Liver (tissue), 8 donors: ENCODE measurements at regions not wholly inside any gene's neighbourhood (a gene's known extent, or its start where the extent isn't known, plus 50 kb on each side); places are given as distances from the start of the nearest gene placed in this dataset.

ENCODE experiments used
- DNase-seq: peaks from one replicate; pipeline ENCODE4 v3.0.0-alpha.2; 2017; ENCODE audit warnings: low spot score
- H3K27ac ChIP-seq, 2 donors: one replicate each; pipeline ENCODE4 v1.7.0; 2013; ENCODE audit warnings: inconsistent platforms in 2 of 2, low read length in 2 of 2, control low read depth in 1 of 2, low read depth in 1 of 2, mild to moderate bottlenecking in 1 of 2
- H3K27me3 ChIP-seq, 4 donors: one replicate each; pipeline versions ENCODE4 v1.6.1 to v1.7.0; 2013; ENCODE audit warnings: low read length in 3 of 4, inconsistent platforms in 1 of 4, mild to moderate bottlenecking in 1 of 4, moderate library complexity in 1 of 4; ENCODE audit not compliant: control insufficient read depth in 4 of 4, insufficient read depth in 4 of 4
- H3K36me3 ChIP-seq, 4 donors: one replicate each; pipeline versions ENCODE4 v1.6.1 to v1.7.0; 2013; ENCODE audit warnings: low read length in 3 of 4, mild to moderate bottlenecking in 3 of 4, low read depth in 1 of 4, moderate library complexity in 1 of 4; ENCODE audit not compliant: control insufficient read depth in 4 of 4, insufficient read depth in 3 of 4
- H3K4me1 ChIP-seq, 4 donors: one replicate each; pipeline versions ENCODE4 v1.6.1 to v1.7.0; 2013; ENCODE audit warnings: low read length in 3 of 4, mild to moderate bottlenecking in 3 of 4, moderate library complexity in 1 of 4; ENCODE audit not compliant: control insufficient read depth in 4 of 4, insufficient read depth in 4 of 4
- H3K4me3 ChIP-seq, 3 donors: one replicate each; pipeline versions ENCODE4 v1.6.1 to v1.7.0; 2013; ENCODE audit warnings: low read length in 3 of 3, control low read depth in 1 of 3, low read depth in 1 of 3, mild to moderate bottlenecking in 1 of 3
- H3K9ac ChIP-seq, 2 donors: one replicate each; pipeline ENCODE4 v1.7.0; 2013; ENCODE audit warnings: low read length in 2 of 2, mild to moderate bottlenecking in 2 of 2, moderate library complexity in 2 of 2, control low read depth in 1 of 2, low read depth in 1 of 2
- H3K9me3 ChIP-seq, 4 donors: one replicate each; pipeline versions ENCODE4 v1.6.1 to v1.7.0; 2013; ENCODE audit warnings: low read length in 3 of 4; ENCODE audit not compliant: control insufficient read depth in 4 of 4
- ATF3 ChIP-seq: IDR thresholded peaks from 2 replicates; pipeline ENCODE4 v1.6.1; 2016; ENCODE audit warnings: antibody characterized with exemption
- EGR1 ChIP-seq, 2 donors: IDR thresholded peaks; 2 replicates each; pipeline ENCODE4 v1.6.1; 2016 to 2018; ENCODE audit warnings: antibody characterized with exemption in 2 of 2, low read depth in 2 of 2
- FOXA1 ChIP-seq: IDR thresholded peaks from 2 replicates; pipeline ENCODE4 v1.6.1; 2016; ENCODE audit warnings: antibody characterized with exemption
- FOXA2 ChIP-seq: IDR thresholded peaks from 2 replicates; pipeline ENCODE4 v1.6.1; 2016; ENCODE audit warnings: antibody characterized with exemption
- GABPA ChIP-seq, 2 donors: IDR thresholded peaks in 1 of 2; conservative IDR thresholded peaks in 1 of 2; 2 replicates each; pipeline ENCODE4 v1.6.1; 2016; ENCODE audit warnings: antibody characterized with exemption in 2 of 2, mild to moderate bottlenecking in 1 of 2, moderate library complexity in 1 of 2
- HNF4A ChIP-seq, 2 donors: conservative IDR thresholded peaks; 2 replicates each; pipeline ENCODE4 v1.6.1; 2016; ENCODE audit warnings: antibody characterized with exemption in 2 of 2, mild to moderate bottlenecking in 2 of 2
- HNF4G ChIP-seq: IDR thresholded peaks from 2 replicates; pipeline ENCODE4 v1.6.1; 2016; ENCODE audit warnings: antibody characterized with exemption
- JUND ChIP-seq, 2 donors: IDR thresholded peaks; 2 replicates each; pipeline ENCODE4 v1.6.1; 2016; ENCODE audit warnings: antibody characterized with exemption in 2 of 2
- MAX ChIP-seq: IDR thresholded peaks from 2 replicates; pipeline ENCODE4 v1.6.1; 2016; ENCODE audit warnings: antibody characterized with exemption
- NR2F2 ChIP-seq: IDR thresholded peaks from 2 replicates; pipeline ENCODE4 v1.6.1; 2016; ENCODE audit warnings: antibody characterized with exemption
- RAD21 ChIP-seq, 2 donors: IDR thresholded peaks; 2 replicates each; pipeline ENCODE4 v1.6.1; 2016; ENCODE audit warnings: antibody characterized with exemption in 2 of 2, mild to moderate bottlenecking in 2 of 2
- REST ChIP-seq: IDR thresholded peaks from 2 replicates; pipeline ENCODE4 v1.6.1; 2016; ENCODE audit warnings: antibody characterized with exemption, mild to moderate bottlenecking
- RXRA ChIP-seq, 2 donors: IDR thresholded peaks; 2 replicates each; pipeline ENCODE4 v1.6.1; 2017 to 2018; ENCODE audit warnings: antibody characterized with exemption in 2 of 2, mild to moderate bottlenecking in 1 of 2
- TAF1 ChIP-seq: conservative IDR thresholded peaks from 2 replicates; pipeline ENCODE4 v1.6.1; 2016; ENCODE audit warnings: antibody characterized with exemption, mild to moderate bottlenecking
- YY1 ChIP-seq: IDR thresholded peaks from 2 replicates; pipeline ENCODE4 v1.6.1; 2016; ENCODE audit warnings: antibody characterized with exemption, mild to moderate bottlenecking
- WGBS: extraction: QIAGEN DNeasy Blood & Tissue Kit; methylation state at CpG from one replicate; pipeline ENCODE4 v1.1.7; 2013; 5-methylcytosine and 5-hydroxymethylcytosine counted together
- TF ChIP-seq, protein P1 (sequence below): IDR thresholded peaks from 2 replicates; pipeline ENCODE4 v1.6.1; 2016; ENCODE audit warnings: antibody characterized with exemption
- TF ChIP-seq, protein P2 (sequence below): fragments of 150-350 bp; IDR thresholded peaks from 2 replicates; pipeline ENCODE4 v1.5.1; 2017; ENCODE audit warnings: improper control_type of control experiment, low read depth, low read length; ENCODE audit not compliant: missing input control
- donor health status: healthy.
- donor health status: healthy.
- donor health status: healthy.
- donor health status: healthy.
- donor health status: healthy.

- H3K9me3 ChIP-seq: no peaks in the 10 kb centered on the region
- H3K9ac ChIP-seq: no peak overlapping the region
- H3K36me3 ChIP-seq: no peaks in the 10 kb centered on the region
- no peak for TF ChIP-seq TAF1
- no peak for TF ChIP-seq EGR1 (IDR thresholded peaks at IDR 0.05; ENCODE audit: low read depth in 2 of 2)
- no peak for TF ChIP-seq GABPA (IDR thresholded peaks at IDR 0.05 in 1 of 2, conservative IDR thresholded peaks at IDR 0.05 in 1 of 2)
- TF ChIP-seq ATF3: no peak
- TF ChIP-seq, protein P1, sequence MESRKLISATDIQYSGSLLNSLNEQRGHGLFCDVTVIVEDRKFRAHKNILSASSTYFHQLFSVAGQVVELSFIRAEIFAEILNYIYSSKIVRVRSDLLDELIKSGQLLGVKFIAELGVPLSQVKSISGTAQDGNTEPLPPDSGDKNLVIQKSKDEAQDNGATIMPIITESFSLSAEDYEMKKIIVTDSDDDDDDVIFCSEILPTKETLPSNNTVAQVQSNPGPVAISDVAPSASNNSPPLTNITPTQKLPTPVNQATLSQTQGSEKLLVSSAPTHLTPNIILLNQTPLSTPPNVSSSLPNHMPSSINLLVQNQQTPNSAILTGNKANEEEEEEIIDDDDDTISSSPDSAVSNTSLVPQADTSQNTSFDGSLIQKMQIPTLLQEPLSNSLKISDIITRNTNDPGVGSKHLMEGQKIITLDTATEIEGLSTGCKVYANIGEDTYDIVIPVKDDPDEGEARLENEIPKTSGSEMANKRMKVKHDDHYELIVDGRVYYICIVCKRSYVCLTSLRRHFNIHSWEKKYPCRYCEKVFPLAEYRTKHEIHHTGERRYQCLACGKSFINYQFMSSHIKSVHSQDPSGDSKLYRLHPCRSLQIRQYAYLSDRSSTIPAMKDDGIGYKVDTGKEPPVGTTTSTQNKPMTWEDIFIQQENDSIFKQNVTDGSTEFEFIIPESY: no peak
- TF ChIP-seq FOXA2: no peak
- no peak for TF ChIP-seq NR2F2
- TF ChIP-seq FOXA1: no peak
- WGBS: 70% methylated on average over 7 of the region's 7 CpGs
- no peak overlapping the region for H3K27ac ChIP-seq
- no peaks in the 10 kb centered on the region for H3K4me1 ChIP-seq
- DNase-seq: no peak
- H3K27me3 ChIP-seq: peaks cover 0 to 8% (median 2%) of the 10 kb centered on the region in 4 donors
- H3K4me3 ChIP-seq: no peak overlapping the region
Observed at GRCh38 chr20:21027569-21027968, 78.6 kb downstream of the LINC00237 start.

DNA sequence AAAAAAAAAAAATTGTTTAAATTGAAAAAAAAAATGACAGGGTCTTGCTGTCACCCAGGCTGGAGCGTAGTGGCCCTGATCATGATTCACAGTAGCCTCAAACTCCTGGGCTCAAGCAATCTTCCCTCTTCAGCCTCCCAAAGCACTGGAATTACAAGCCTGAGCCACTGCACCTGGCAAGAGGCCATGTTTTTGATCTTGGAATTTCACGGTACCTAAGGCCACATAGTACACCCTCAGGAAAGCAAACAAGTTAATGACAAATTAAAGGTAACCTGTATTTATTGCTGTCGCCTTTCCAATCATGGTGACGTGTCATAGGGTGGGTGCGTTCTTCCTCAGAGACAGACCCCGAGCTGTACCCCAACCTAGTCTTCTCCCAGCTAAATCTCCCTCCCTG is 79.2 kb downstream of the LINC00237 start:
- Histone ChIP-seq H3K27ac (no peak overlapping the region), H3K4me1 (no peaks in the 10 kb centered on the region), H3K9ac (no peak overlapping the region), H3K36me3 (no peaks in the 10 kb centered on the region), H3K9me3 (no peaks in the 10 kb centered on the region), H3K4me3 (no peak overlapping the region), H3K27me3 (peaks cover 0 to 8% (median 2%) of the 10 kb centered on the region in 4 donors)
- no peak for DNase-seq
- TF ChIP-seq HNF4A (conservative IDR thresholded peaks at IDR 0.05) (no peak), REST (no peak), GABPA (IDR thresholded peaks at IDR 0.05 in 1 of 2, conservative IDR thresholded peaks at IDR 0.05 in 1 of 2) (no peak), FOXA2 (no peak), RXRA (IDR thresholded peaks at IDR 0.05) (no peak), JUND (IDR thresholded peaks at IDR 0.05) (no peak), RAD21 (IDR thresholded peaks at IDR 0.05) (no peak), YY1 (no peak), FOXA1 (no peak), HNF4G (no peak), ATF3 (no peak), MAX (no peak), NR2F2 (no peak)
- TF ChIP-seq, protein P2, sequence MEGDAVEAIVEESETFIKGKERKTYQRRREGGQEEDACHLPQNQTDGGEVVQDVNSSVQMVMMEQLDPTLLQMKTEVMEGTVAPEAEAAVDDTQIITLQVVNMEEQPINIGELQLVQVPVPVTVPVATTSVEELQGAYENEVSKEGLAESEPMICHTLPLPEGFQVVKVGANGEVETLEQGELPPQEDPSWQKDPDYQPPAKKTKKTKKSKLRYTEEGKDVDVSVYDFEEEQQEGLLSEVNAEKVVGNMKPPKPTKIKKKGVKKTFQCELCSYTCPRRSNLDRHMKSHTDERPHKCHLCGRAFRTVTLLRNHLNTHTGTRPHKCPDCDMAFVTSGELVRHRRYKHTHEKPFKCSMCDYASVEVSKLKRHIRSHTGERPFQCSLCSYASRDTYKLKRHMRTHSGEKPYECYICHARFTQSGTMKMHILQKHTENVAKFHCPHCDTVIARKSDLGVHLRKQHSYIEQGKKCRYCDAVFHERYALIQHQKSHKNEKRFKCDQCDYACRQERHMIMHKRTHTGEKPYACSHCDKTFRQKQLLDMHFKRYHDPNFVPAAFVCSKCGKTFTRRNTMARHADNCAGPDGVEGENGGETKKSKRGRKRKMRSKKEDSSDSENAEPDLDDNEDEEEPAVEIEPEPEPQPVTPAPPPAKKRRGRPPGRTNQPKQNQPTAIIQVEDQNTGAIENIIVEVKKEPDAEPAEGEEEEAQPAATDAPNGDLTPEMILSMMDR: no peak
- TF ChIP-seq, protein P1: no peak
- 84% methylated on average over 6 of the region's 6 CpGs for WGBS
